Thyroid gland (tissue), 4 donors: ENCODE measurements at regions not wholly inside any gene's neighbourhood (a gene's known extent, or its start where the extent isn't known, plus 50 kb on each side); places are given as distances from the start of the nearest gene placed in this dataset.

Experiments
- CTCF ChIP-seq, 6 experiments: fragments of 200-600 bp in 3 of 6; fragments of 450-650 bp in 3 of 6; sonication (generic) in 3 of 6; IDR thresholded peaks; one replicate each; pipeline ENCODE4 v1.5.1; 2016 to 2019; ENCODE audit warnings: antibody characterized with exemption in 6 of 6, mild to moderate bottlenecking in 2 of 6, inconsistent platforms in 1 of 6, moderate library complexity in 1 of 6
- POLR2A ChIP-seq, 2 donors: fragments of 450-650 bp; IDR thresholded peaks; one replicate each; pipeline ENCODE4 v1.6.1; 2017; ENCODE audit warnings: antibody characterized with exemption in 2 of 2, mild to moderate bottlenecking in 2 of 2, moderate library complexity in 1 of 2

- no peak for TF ChIP-seq POLR2A (IDR thresholded peaks at IDR 0.05)
- no peak for TF ChIP-seq CTCF (IDR thresholded peaks at IDR 0.05)
These were observed 1461.2 kb downstream of the TBC1D22A start for GRCh38 chr22:48223488-48224190.
